ENCODE measurements at regions not wholly inside any gene's neighbourhood (a gene's known extent, or its start where the extent isn't known, plus 50 kb on each side); places are given as distances from the start of the nearest gene placed in this dataset.

GRCh38 chr4:103445377-103445776 is 247.2 kb upstream of the CENPE start:
- dilution Hi-C loops (cut with MboI; ENCODE audit: extremely low pct_ligation_motif_present, low sequenced_read_pairs): no loop called here
- TF ChIP-seq EZH2 (IDR thresholded peaks at IDR 0.05; ENCODE audit: low read length) (no peak), CTCF (optimal IDR thresholded peaks at IDR 0.05 in 1 of 3, IDR thresholded peaks at IDR 0.05 in 1 of 3, conservative IDR thresholded peaks at IDR 0.05 in 1 of 3; ENCODE audit: extremely low read depth in 1 of 3, insufficient read depth in 2 of 3, low read length in 3 of 3) (no peak)
- H3K4me1 ChIP-seq (ENCODE audit: control insufficient read depth, extremely low read depth, insufficient read depth, low read length): no peaks in the 10 kb centered on the region
- H3K9me1 ChIP-seq (ENCODE audit: control insufficient read depth, extremely low read depth, insufficient read depth, low read length): no peaks in the 10 kb centered on the region
- H3K4me3 ChIP-seq (ENCODE audit: control insufficient read depth in 2 of 3, extremely low read depth in 1 of 3, insufficient read depth in 2 of 3, low read depth in 1 of 3, low read length in 3 of 3): no peak overlapping the region
- no peak for DNase-seq (ENCODE audit: low read depth, low spot score)
- no peaks in the 10 kb centered on the region for H3K9me3 ChIP-seq (ENCODE audit: control insufficient read depth, low read depth, low read length)
- H3K27ac ChIP-seq (ENCODE audit: control insufficient read depth, insufficient read depth, low read length): no peak overlapping the region
- no peak for FAIRE-seq
- no peak overlapping the region for H3K4me2 ChIP-seq (ENCODE audit: control insufficient read depth, extremely low read depth, insufficient read depth, low read depth, low read length)
- H2AFZ ChIP-seq (ENCODE audit: control insufficient read depth, low read length): no peak overlapping the region
- no peaks in the 10 kb centered on the region for H3K27me3 ChIP-seq (ENCODE audit: control insufficient read depth, extremely low read depth, insufficient read depth, low read length)
- no peaks in the 10 kb centered on the region for H3K79me2 ChIP-seq (ENCODE audit: control insufficient read depth, insufficient read depth, low read length)
- no peak overlapping the region for H3K9ac ChIP-seq (ENCODE audit: control insufficient read depth, extremely low read depth, insufficient read depth, low read length)
- no peaks in the 10 kb centered on the region for H3K36me3 ChIP-seq (ENCODE audit: control insufficient read depth in 2 of 2, extremely low read depth in 1 of 2, insufficient read depth in 2 of 2, low read length in 2 of 2)
- no peaks in the 10 kb centered on the region for H4K20me1 ChIP-seq (ENCODE audit: control insufficient read depth, extremely low read depth, insufficient read depth, low read length)

- Histone ChIP-seq H2AFZ (ENCODE audit: control insufficient read depth, low read length) (no peak overlapping the region), H3K9me3 (ENCODE audit: control insufficient read depth, low read depth, low read length) (no peaks in the 10 kb centered on the region), H4K20me1 (ENCODE audit: control insufficient read depth, extremely low read depth, insufficient read depth, low read length) (no peaks in the 10 kb centered on the region), H3K4me3 (ENCODE audit: control insufficient read depth in 2 of 3, extremely low read depth in 1 of 3, insufficient read depth in 2 of 3, low read depth in 1 of 3, low read length in 3 of 3) (no peak overlapping the region), H3K9me1 (ENCODE audit: control insufficient read depth, extremely low read depth, insufficient read depth, low read length) (no peaks in the 10 kb centered on the region), H3K4me2 (ENCODE audit: control insufficient read depth, extremely low read depth, insufficient read depth, low read depth, low read length) (no peak overlapping the region), H3K36me3 (ENCODE audit: control insufficient read depth in 2 of 2, extremely low read depth in 1 of 2, insufficient read depth in 2 of 2, low read length in 2 of 2) (no peaks in the 10 kb centered on the region), H3K4me1 (ENCODE audit: control insufficient read depth, extremely low read depth, insufficient read depth, low read length) (no peaks in the 10 kb centered on the region), H3K27ac (ENCODE audit: control insufficient read depth, insufficient read depth, low read length) (no peak overlapping the region), H3K79me2 (ENCODE audit: control insufficient read depth, insufficient read depth, low read length) (no peaks in the 10 kb centered on the region), H3K27me3 (ENCODE audit: control insufficient read depth, extremely low read depth, insufficient read depth, low read length) (no peaks in the 10 kb centered on the region), H3K9ac (ENCODE audit: control insufficient read depth, extremely low read depth, insufficient read depth, low read length) (no peak overlapping the region)
- dilution Hi-C loops (cut with MboI; ENCODE audit: extremely low pct_ligation_motif_present, low sequenced_read_pairs): no loop called here
- TF ChIP-seq EZH2 (IDR thresholded peaks at IDR 0.05; ENCODE audit: low read length) (no peak), CTCF (optimal IDR thresholded peaks at IDR 0.05 in 1 of 3, IDR thresholded peaks at IDR 0.05 in 1 of 3, conservative IDR thresholded peaks at IDR 0.05 in 1 of 3; ENCODE audit: extremely low read depth in 1 of 3, insufficient read depth in 2 of 3, low read length in 3 of 3) (no peak)
- no peak for DNase-seq (ENCODE audit: low read depth, low spot score)
- FAIRE-seq: no peak
Measured at GRCh38 chr4:103443324-103443723, 245.2 kb upstream of the CENPE start.
